ENCODE measurements at regions not wholly inside any gene's neighbourhood (a gene's known extent, or its start where the extent isn't known, plus 50 kb on each side); places are given as distances from the start of the nearest gene placed in this dataset.
"Not testable (repeated sequence)": the region's sequence is repeated elsewhere in the genome, so short reads cannot be mapped to it uniquely, and the experiment has no call there.

- no peak for DNase-seq (ENCODE audit: low read depth in 4 of 4, low spot score in 1 of 4)
Observed at GRCh38 chr17:49898366-49899190, 50.7 kb upstream of the TAC4 start.

- DNase-seq (ENCODE audit: low read depth in 4 of 4, low spot score in 1 of 4) = no peak
Observed at GRCh38 chr17:49899191-49899485, 51.3 kb upstream of the TAC4 start.

- no peak for DNase-seq (ENCODE audit: low read depth in 4 of 4, low spot score in 1 of 4)
Observed at GRCh38 chr17:49899588-49899987, 51.7 kb upstream of the TAC4 start.

GRCh38 chr17:49900801-49901200 is 52.9 kb upstream of the TAC4 start:
- DNase-seq (ENCODE audit: low read depth in 4 of 4, low spot score in 1 of 4) = not testable (repeated sequence)

- no peak for DNase-seq (ENCODE audit: low read depth in 4 of 4, low spot score in 1 of 4)
Observed at GRCh38 chr17:49901460-49902331, 53.8 kb upstream of the TAC4 start.

GRCh38 chr17:49903523-49903922 is 55.7 kb upstream of the TAC4 start:
- no peak for DNase-seq (ENCODE audit: low read depth in 4 of 4, low spot score in 1 of 4)

- DNase-seq (ENCODE audit: low read depth in 4 of 4, low spot score in 1 of 4) = no peak
Observed at GRCh38 chr17:49904893-49905292, 57.0 kb upstream of the TAC4 start.

- no peak for DNase-seq (ENCODE audit: low read depth in 4 of 4, low spot score in 1 of 4)
Observed at GRCh38 chr17:49906531-49907136, 58.8 kb upstream of the TAC4 start.

- DNase-seq (ENCODE audit: low read depth in 4 of 4, low spot score in 1 of 4) = no peak
Observed at GRCh38 chr17:49907279-49907678, 59.4 kb upstream of the TAC4 start.

GRCh38 chr17:49908782-49909714 is 59.9 kb upstream of the DLX4 start:
- no peak for DNase-seq (ENCODE audit: low read depth in 4 of 4, low spot score in 1 of 4)

- peak in 2 of 4 experiments; percentile 20 for DNase-seq (ENCODE audit: low read depth in 4 of 4, low spot score in 1 of 4)
Observed at GRCh38 chr17:49910094-49910857, 58.7 kb upstream of the DLX4 start.

GRCh38 chr17:49910858-49911204 is 58.2 kb upstream of the DLX4 start:
- DNase-seq (ENCODE audit: low read depth in 4 of 4, low spot score in 1 of 4) = no peak

- DNase-seq (ENCODE audit: low read depth in 4 of 4, low spot score in 1 of 4) = no peak
Observed at GRCh38 chr17:49911719-49912118, 57.3 kb upstream of the DLX4 start.

GRCh38 chr17:49913226-49914095 is 55.5 kb upstream of the DLX4 start:
- DNase-seq (ENCODE audit: low read depth in 4 of 4, low spot score in 1 of 4) = no peak

GRCh38 chr17:49914096-49914490 is 54.9 kb upstream of the DLX4 start:
- no peak for DNase-seq (ENCODE audit: low read depth in 4 of 4, low spot score in 1 of 4)

GRCh38 chr17:49914664-49915063 is 54.3 kb upstream of the DLX4 start:
- DNase-seq (ENCODE audit: low read depth in 4 of 4, low spot score in 1 of 4) = no peak

- DNase-seq (ENCODE audit: low read depth in 4 of 4, low spot score in 1 of 4) = no peak
Observed at GRCh38 chr17:49915260-49915659, 53.7 kb upstream of the DLX4 start.

- DNase-seq (ENCODE audit: low read depth in 4 of 4, low spot score in 1 of 4) = no peak
Observed at GRCh38 chr17:49915670-49916069, 53.3 kb upstream of the DLX4 start.

- DNase-seq (ENCODE audit: low read depth in 4 of 4, low spot score in 1 of 4) = no peak
Observed at GRCh38 chr17:49916854-49917515, 52.0 kb upstream of the DLX4 start.
